ENCODE measurements at regions not wholly inside any gene's neighbourhood (a gene's known extent, or its start where the extent isn't known, plus 50 kb on each side); places are given as distances from the start of the nearest gene placed in this dataset.

DNA sequence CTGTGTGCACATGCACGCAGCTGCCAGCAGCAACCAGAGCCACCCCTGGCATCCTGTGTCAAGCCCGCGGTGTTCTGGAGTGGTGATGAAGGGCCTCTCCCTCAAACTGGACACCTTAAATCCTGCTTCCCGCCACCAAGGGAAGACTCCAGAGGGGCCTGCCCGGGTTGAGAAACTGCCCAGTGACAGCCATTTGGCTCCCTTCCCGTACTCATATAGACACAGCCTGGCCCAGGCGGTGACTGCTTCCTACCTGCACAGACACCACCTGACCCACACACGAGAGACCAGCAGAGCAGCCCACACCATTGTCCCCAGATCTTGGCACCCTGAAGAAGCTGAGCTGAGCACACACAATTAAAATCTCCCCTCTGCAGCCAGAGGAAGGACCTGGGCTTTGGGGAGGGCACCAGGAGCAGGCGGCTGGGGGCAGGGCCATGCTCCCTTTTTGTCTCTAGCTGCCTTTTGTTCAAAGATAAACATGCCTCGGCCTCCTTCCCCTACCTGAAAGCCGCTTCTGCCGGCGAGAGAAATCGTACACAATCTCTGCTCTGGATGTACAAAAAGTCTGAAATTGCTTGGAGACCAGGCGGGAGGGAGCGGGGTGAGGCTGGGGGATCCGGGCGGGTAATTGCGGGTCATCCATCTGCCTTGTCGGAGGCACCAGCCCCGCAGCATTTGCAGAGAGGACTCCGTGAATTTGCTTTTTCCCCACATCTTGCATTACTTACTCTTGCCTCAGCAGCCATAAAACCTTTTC is 78.4 kb downstream of the TSPAN17 start:
- Histone ChIP-seq H3K36me3 (ENCODE audit: control insufficient read depth, insufficient read depth, low read length) (no peaks in the 10 kb centered on the region), H3K9me3 (replicated peaks; ENCODE audit: control insufficient read depth, low read depth, low read length) (peaks cover under 1% of the 10 kb centered on the region), H3K27me3 (ENCODE audit: control insufficient read depth, insufficient read depth, low read length) (peaks cover 59% of the 10 kb centered on the region), H3K4me3 (ENCODE audit: low read length) (no peak overlapping the region), H3K4me1 (ENCODE audit: control insufficient read depth, insufficient read depth, low read length) (peaks cover 9% of the 10 kb centered on the region), H3K27ac (ENCODE audit: low read length) (no peak overlapping the region)
- 23% methylated on average over 15 of the region's 22 CpGs for WGBS (ENCODE audit: insufficient coverage)
- no peak for DNase-seq

DNA sequence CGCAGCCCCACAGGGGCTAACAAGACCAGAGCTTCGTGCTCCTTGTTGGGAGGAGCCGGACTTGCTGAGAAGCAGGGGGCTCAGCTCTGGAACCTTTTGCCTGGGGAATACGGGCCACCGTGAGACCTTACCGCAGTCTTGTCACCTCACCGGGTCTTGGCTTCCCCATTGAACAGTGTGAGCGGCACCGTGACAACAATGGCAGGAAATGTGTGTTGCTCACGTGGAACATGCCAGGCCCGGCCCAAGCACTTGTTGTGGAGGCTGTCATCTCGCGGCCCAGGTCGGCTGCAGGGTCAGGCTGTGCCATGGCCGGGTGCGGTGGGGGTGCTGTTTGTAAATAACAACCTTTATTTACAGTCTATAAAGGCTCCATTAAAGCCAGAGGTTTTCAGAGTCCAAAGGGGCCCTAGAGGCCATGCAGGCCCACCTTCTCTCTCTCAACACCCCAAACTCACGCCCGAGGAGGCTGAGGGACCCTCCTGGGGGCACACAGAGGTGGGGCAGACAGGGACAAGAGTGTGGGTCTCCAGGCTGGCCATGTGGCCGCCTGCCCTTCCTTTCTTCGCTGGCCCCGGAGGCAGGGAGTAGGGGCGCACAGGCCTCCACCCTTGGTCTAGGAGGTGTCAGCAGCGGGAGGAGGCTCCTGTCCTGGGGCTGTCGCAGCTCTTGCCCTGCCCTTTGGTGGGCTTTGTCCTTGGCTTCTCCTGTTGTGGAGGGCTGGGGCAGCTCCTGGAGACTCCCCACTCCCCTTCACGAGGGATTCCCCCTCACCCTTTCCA is 79.7 kb downstream of the TSPAN17 start:
- DNase-seq = no peak
- WGBS (ENCODE audit: insufficient coverage) = 59% methylated on average over 9 of the region's 25 CpGs
- Histone ChIP-seq H3K27ac (ENCODE audit: low read length) (no peak overlapping the region), H3K9me3 (replicated peaks; ENCODE audit: control insufficient read depth, low read depth, low read length) (peaks cover 4% of the 10 kb centered on the region), H3K27me3 (ENCODE audit: control insufficient read depth, insufficient read depth, low read length) (peaks cover 62% of the 10 kb centered on the region), H3K36me3 (ENCODE audit: control insufficient read depth, insufficient read depth, low read length) (no peaks in the 10 kb centered on the region), H3K4me1 (ENCODE audit: control insufficient read depth, insufficient read depth, low read length) (peaks cover 9% of the 10 kb centered on the region), H3K4me3 (ENCODE audit: low read length) (no peak overlapping the region)

DNA sequence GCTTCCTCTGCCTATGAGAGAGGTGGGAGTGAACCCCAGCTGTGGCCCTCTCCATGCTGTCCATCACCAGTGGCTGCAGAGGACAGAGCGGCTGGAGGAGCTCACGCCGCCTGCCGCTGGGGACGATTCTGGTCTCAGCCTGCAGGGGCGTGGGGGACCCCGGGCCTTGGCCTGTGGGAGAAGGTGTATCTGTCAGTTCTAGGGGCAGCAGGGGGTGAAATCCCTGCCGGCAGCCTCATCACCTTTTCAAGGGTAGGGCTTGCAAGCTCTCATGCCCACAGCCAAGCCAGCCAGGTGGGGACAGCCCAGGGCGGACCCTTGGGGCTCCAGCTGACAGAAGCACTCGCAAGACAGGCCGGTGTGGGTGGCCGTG is 80.2 kb downstream of the TSPAN17 start:
- no peak overlapping the region for H3K27ac ChIP-seq (ENCODE audit: low read length)
- H3K27me3 ChIP-seq (ENCODE audit: control insufficient read depth, insufficient read depth, low read length) = peaks cover 63% of the 10 kb centered on the region
- no peak overlapping the region for H3K4me3 ChIP-seq (ENCODE audit: low read length)
- peaks cover 9% of the 10 kb centered on the region for H3K4me1 ChIP-seq (ENCODE audit: control insufficient read depth, insufficient read depth, low read length)
- H3K36me3 ChIP-seq (ENCODE audit: control insufficient read depth, insufficient read depth, low read length) = no peaks in the 10 kb centered on the region
- no peak for DNase-seq
- WGBS (ENCODE audit: insufficient coverage) = 78% methylated on average over 7 of the region's 12 CpGs
- peaks cover 4% of the 10 kb centered on the region for H3K9me3 ChIP-seq (replicated peaks; ENCODE audit: control insufficient read depth, low read depth, low read length)

DNA sequence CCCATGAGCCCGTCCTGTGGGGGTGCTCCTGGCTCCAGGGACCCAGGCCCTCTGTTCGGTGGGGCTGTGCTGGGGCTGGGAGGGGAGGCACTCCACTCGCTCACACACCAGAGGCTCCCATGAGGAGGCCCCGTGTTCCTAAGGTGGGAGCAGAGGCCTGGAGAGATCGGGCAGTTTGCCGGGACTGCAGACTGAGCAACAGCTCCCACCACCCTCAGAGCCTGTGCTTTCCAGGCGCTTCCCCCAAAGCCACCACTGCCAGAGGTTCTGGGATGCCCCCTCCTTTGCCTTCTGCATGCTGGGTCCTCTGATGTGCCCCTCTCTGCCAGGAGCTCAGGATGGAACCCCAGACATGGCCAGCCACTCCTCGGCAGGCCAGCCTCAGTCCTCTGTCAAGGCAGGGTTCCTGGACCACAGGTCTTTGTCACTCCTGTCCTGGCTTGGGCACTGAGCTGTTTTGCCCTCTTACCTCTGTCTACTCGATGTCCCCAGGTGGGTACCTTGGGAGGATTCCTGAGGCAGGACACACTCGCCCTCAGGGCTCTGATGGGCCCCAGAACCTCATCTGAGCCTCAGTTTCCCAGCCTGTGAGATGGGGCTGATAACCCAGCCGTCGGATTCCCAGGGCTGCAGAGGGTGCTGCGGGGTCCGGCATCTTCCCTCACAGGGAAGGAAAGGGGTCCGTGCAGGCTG is 80.8 kb downstream of the TSPAN17 start:
- H3K4me3 ChIP-seq (ENCODE audit: low read length) = no peak overlapping the region
- H3K9me3 ChIP-seq (replicated peaks; ENCODE audit: control insufficient read depth, low read depth, low read length) = peaks cover 4% of the 10 kb centered on the region
- peaks cover 5% of the 10 kb centered on the region for H3K4me1 ChIP-seq (ENCODE audit: control insufficient read depth, insufficient read depth, low read length)
- no peak for DNase-seq
- H3K36me3 ChIP-seq (ENCODE audit: control insufficient read depth, insufficient read depth, low read length) = no peaks in the 10 kb centered on the region
- 75% methylated on average over 15 of the region's 15 CpGs for WGBS (ENCODE audit: insufficient coverage)
- peaks cover 62% of the 10 kb centered on the region for H3K27me3 ChIP-seq (ENCODE audit: control insufficient read depth, insufficient read depth, low read length)
- H3K27ac ChIP-seq (ENCODE audit: low read length) = no peak overlapping the region

- Histone ChIP-seq H3K4me1 (ENCODE audit: control insufficient read depth, insufficient read depth, low read length) (peaks cover 4% of the 10 kb centered on the region), H3K27me3 (ENCODE audit: control insufficient read depth, insufficient read depth, low read length) (peaks cover 58% of the 10 kb centered on the region), H3K27ac (ENCODE audit: low read length) (no peak overlapping the region), H3K4me3 (ENCODE audit: low read length) (no peak overlapping the region), H3K36me3 (ENCODE audit: control insufficient read depth, insufficient read depth, low read length) (no peaks in the 10 kb centered on the region), H3K9me3 (replicated peaks; ENCODE audit: control insufficient read depth, low read depth, low read length) (peaks cover 4% of the 10 kb centered on the region)
- WGBS (ENCODE audit: insufficient coverage) = 24% methylated on average over 9 of the region's 11 CpGs
- no peak for DNase-seq
Observed at GRCh38 chr5:176728831-176729251, 81.5 kb upstream of the UNC5A start.

GRCh38 chr5:176730815-176731475 is 79.4 kb upstream of the UNC5A start:
- H3K27me3 ChIP-seq (ENCODE audit: control insufficient read depth, insufficient read depth, low read length) = peaks cover 48% of the 10 kb centered on the region
- DNase-seq = no peak
- no peak overlapping the region for H3K4me3 ChIP-seq (ENCODE audit: low read length)
- H3K36me3 ChIP-seq (ENCODE audit: control insufficient read depth, insufficient read depth, low read length) = no peaks in the 10 kb centered on the region
- no peak overlapping the region for H3K27ac ChIP-seq (ENCODE audit: low read length)
- H3K4me1 ChIP-seq (ENCODE audit: control insufficient read depth, insufficient read depth, low read length) = peaks cover 4% of the 10 kb centered on the region
- WGBS (ENCODE audit: insufficient coverage) = 92% methylated on average over 6 of the region's 10 CpGs
- H3K9me3 ChIP-seq (replicated peaks; ENCODE audit: control insufficient read depth, low read depth, low read length) = peaks cover 4% of the 10 kb centered on the region

GRCh38 chr5:176731506-176732160 is 78.7 kb upstream of the UNC5A start:
- 63% methylated on average over 1 of the region's 7 CpGs for WGBS (ENCODE audit: insufficient coverage)
- Histone ChIP-seq H3K36me3 (ENCODE audit: control insufficient read depth, insufficient read depth, low read length) (no peaks in the 10 kb centered on the region), H3K4me1 (ENCODE audit: control insufficient read depth, insufficient read depth, low read length) (peaks cover 4% of the 10 kb centered on the region), H3K9me3 (replicated peaks; ENCODE audit: control insufficient read depth, low read depth, low read length) (peaks cover 4% of the 10 kb centered on the region), H3K4me3 (ENCODE audit: low read length) (no peak overlapping the region), H3K27me3 (ENCODE audit: control insufficient read depth, insufficient read depth, low read length) (peaks cover 48% of the 10 kb centered on the region), H3K27ac (ENCODE audit: low read length) (no peak overlapping the region)
- DNase-seq = no peak

GRCh38 chr5:176732306-176732705 is 78.1 kb upstream of the UNC5A start:
- 81% methylated on average over 11 of the region's 13 CpGs for WGBS (ENCODE audit: insufficient coverage)
- DNase-seq = no peak
- H3K4me1 ChIP-seq (ENCODE audit: control insufficient read depth, insufficient read depth, low read length) = peaks cover 4% of the 10 kb centered on the region
- peaks cover 4% of the 10 kb centered on the region for H3K9me3 ChIP-seq (replicated peaks; ENCODE audit: control insufficient read depth, low read depth, low read length)
- no peaks in the 10 kb centered on the region for H3K36me3 ChIP-seq (ENCODE audit: control insufficient read depth, insufficient read depth, low read length)
- H3K27ac ChIP-seq (ENCODE audit: low read length) = no peak overlapping the region
- peaks cover 50% of the 10 kb centered on the region for H3K27me3 ChIP-seq (ENCODE audit: control insufficient read depth, insufficient read depth, low read length)
- H3K4me3 ChIP-seq (ENCODE audit: low read length) = no peak overlapping the region

GRCh38 chr5:176732736-176733405 is 77.5 kb upstream of the UNC5A start:
- Histone ChIP-seq H3K4me1 (ENCODE audit: control insufficient read depth, insufficient read depth, low read length) (peaks cover 4% of the 10 kb centered on the region), H3K4me3 (ENCODE audit: low read length) (no peak overlapping the region), H3K27me3 (ENCODE audit: control insufficient read depth, insufficient read depth, low read length) (peaks cover 53% of the 10 kb centered on the region), H3K36me3 (ENCODE audit: control insufficient read depth, insufficient read depth, low read length) (no peaks in the 10 kb centered on the region), H3K27ac (ENCODE audit: low read length) (no peak overlapping the region), H3K9me3 (replicated peaks; ENCODE audit: control insufficient read depth, low read depth, low read length) (peaks cover 4% of the 10 kb centered on the region)
- 66% methylated on average over 15 of the region's 21 CpGs for WGBS (ENCODE audit: insufficient coverage)
- DNase-seq = no peak
